ENCODE measurements at regions not wholly inside any gene's neighbourhood (a gene's known extent, or its start where the extent isn't known, plus 50 kb on each side); places are given as distances from the start of the nearest gene placed in this dataset.
A peak's percentile ranks its signal among the peaks of the same experiment; 100 is the strongest.

GRCh38 chr11:8331767-8332166 is 68.1 kb upstream of the LMO1 start:
- Histone ChIP-seq H3K36me3 (ENCODE audit: insufficient read depth, low read length) (no peaks in the 10 kb centered on the region), H3K27me3 (ENCODE audit: insufficient read depth, low read length) (no peaks in the 10 kb centered on the region), H3K9ac (ENCODE audit: low read depth, low read length) (no peak overlapping the region), H3K4me3 (ENCODE audit: low read length) (no peak overlapping the region), H3K4me1 (ENCODE audit: insufficient read depth, low read length) (peaks cover 28% of the 10 kb centered on the region), H3K27ac (ENCODE audit: low read depth, low read length) (no peak overlapping the region), H3K9me3 (ENCODE audit: insufficient read depth, low read depth, low read length) (no peaks in the 10 kb centered on the region)
- WGBS, result 83% methylated on average over 3 of the region's 3 CpGs

- no peak overlapping the region for H3K27ac ChIP-seq (ENCODE audit: low read depth, low read length)
- no peak overlapping the region for H3K9ac ChIP-seq (ENCODE audit: low read depth, low read length)
- H3K27me3 ChIP-seq (ENCODE audit: insufficient read depth, low read length), result no peaks in the 10 kb centered on the region
- peaks cover 28% of the 10 kb centered on the region for H3K4me1 ChIP-seq (ENCODE audit: insufficient read depth, low read length)
- no peaks in the 10 kb centered on the region for H3K36me3 ChIP-seq (ENCODE audit: insufficient read depth, low read length)
- no peak overlapping the region for H3K4me3 ChIP-seq (ENCODE audit: low read length)
- H3K9me3 ChIP-seq (ENCODE audit: insufficient read depth, low read depth, low read length), result no peaks in the 10 kb centered on the region
- WGBS, result 94% methylated on average over 6 of the region's 6 CpGs
These were observed 67.2 kb upstream of the LMO1 start for GRCh38 chr11:8330896-8331295.

- 72% methylated on average over 10 of the region's 10 CpGs for WGBS
- Histone ChIP-seq H3K27ac (ENCODE audit: low read depth, low read length) (no peak overlapping the region), H3K4me1 (ENCODE audit: insufficient read depth, low read length) (peaks cover 28% of the 10 kb centered on the region), H3K4me3 (ENCODE audit: low read length) (no peak overlapping the region), H3K9ac (ENCODE audit: low read depth, low read length) (no peak overlapping the region), H3K9me3 (ENCODE audit: insufficient read depth, low read depth, low read length) (no peaks in the 10 kb centered on the region), H3K27me3 (ENCODE audit: insufficient read depth, low read length) (no peaks in the 10 kb centered on the region), H3K36me3 (ENCODE audit: insufficient read depth, low read length) (no peaks in the 10 kb centered on the region)
These were observed 66.7 kb upstream of the LMO1 start for GRCh38 chr11:8330404-8330803.

GRCh38 chr11:8329847-8330361 is 66.2 kb upstream of the LMO1 start:
- no peaks in the 10 kb centered on the region for H3K36me3 ChIP-seq (ENCODE audit: insufficient read depth, low read length)
- no peaks in the 10 kb centered on the region for H3K27me3 ChIP-seq (ENCODE audit: insufficient read depth, low read length)
- no peaks in the 10 kb centered on the region for H3K9me3 ChIP-seq (ENCODE audit: insufficient read depth, low read depth, low read length)
- no peak overlapping the region for H3K9ac ChIP-seq (ENCODE audit: low read depth, low read length)
- 58% methylated on average over 17 of the region's 17 CpGs for WGBS
- no peak overlapping the region for H3K4me3 ChIP-seq (ENCODE audit: low read length)
- peaks cover 28% of the 10 kb centered on the region for H3K4me1 ChIP-seq (ENCODE audit: insufficient read depth, low read length)
- H3K27ac ChIP-seq (ENCODE audit: low read depth, low read length), result no peak overlapping the region

GRCh38 chr11:8329336-8329735 is 65.7 kb upstream of the LMO1 start:
- no peak overlapping the region for H3K27ac ChIP-seq (ENCODE audit: low read depth, low read length)
- no peak overlapping the region for H3K9ac ChIP-seq (ENCODE audit: low read depth, low read length)
- 73% methylated on average over 6 of the region's 6 CpGs for WGBS
- H3K36me3 ChIP-seq (ENCODE audit: insufficient read depth, low read length), result no peaks in the 10 kb centered on the region
- no peaks in the 10 kb centered on the region for H3K27me3 ChIP-seq (ENCODE audit: insufficient read depth, low read length)
- no peaks in the 10 kb centered on the region for H3K9me3 ChIP-seq (ENCODE audit: insufficient read depth, low read depth, low read length)
- peaks cover 28% of the 10 kb centered on the region for H3K4me1 ChIP-seq (ENCODE audit: insufficient read depth, low read length)
- peak overlapping the region; percentile 9; the same call in 1 of the 2 replicates for H3K4me3 ChIP-seq (ENCODE audit: low read length)

- Histone ChIP-seq H3K9me3 (ENCODE audit: insufficient read depth, low read depth, low read length) (no peaks in the 10 kb centered on the region), H3K27ac (ENCODE audit: low read depth, low read length) (no peak overlapping the region), H3K4me3 (ENCODE audit: low read length) (peak overlapping the region; percentile 9; the same call in 1 of the 2 replicates), H3K36me3 (ENCODE audit: insufficient read depth, low read length) (no peaks in the 10 kb centered on the region), H3K27me3 (ENCODE audit: insufficient read depth, low read length) (no peaks in the 10 kb centered on the region), H3K9ac (ENCODE audit: low read depth, low read length) (no peak overlapping the region), H3K4me1 (ENCODE audit: insufficient read depth, low read length) (peaks cover 25% of the 10 kb centered on the region)
- 11% methylated on average over 11 of the region's 11 CpGs for WGBS
These were observed 65.2 kb upstream of the LMO1 start for GRCh38 chr11:8328848-8329330.

GRCh38 chr11:8328231-8328794 is 64.6 kb upstream of the LMO1 start:
- Histone ChIP-seq H3K4me1 (ENCODE audit: insufficient read depth, low read length) (peaks cover 19% of the 10 kb centered on the region), H3K9me3 (ENCODE audit: insufficient read depth, low read depth, low read length) (no peaks in the 10 kb centered on the region), H3K4me3 (ENCODE audit: low read length) (no peak overlapping the region), H3K27me3 (ENCODE audit: insufficient read depth, low read length) (no peaks in the 10 kb centered on the region), H3K27ac (ENCODE audit: low read depth, low read length) (no peak overlapping the region), H3K36me3 (ENCODE audit: insufficient read depth, low read length) (no peaks in the 10 kb centered on the region), H3K9ac (ENCODE audit: low read depth, low read length) (no peak overlapping the region)
- WGBS, result 92% methylated on average over 5 of the region's 7 CpGs

- no peaks in the 10 kb centered on the region for H3K27me3 ChIP-seq (ENCODE audit: insufficient read depth, low read length)
- no peaks in the 10 kb centered on the region for H3K36me3 ChIP-seq (ENCODE audit: insufficient read depth, low read length)
- no peaks in the 10 kb centered on the region for H3K9me3 ChIP-seq (ENCODE audit: insufficient read depth, low read depth, low read length)
- H3K4me1 ChIP-seq (ENCODE audit: insufficient read depth, low read length), result peaks cover 17% of the 10 kb centered on the region
- no peak overlapping the region for H3K9ac ChIP-seq (ENCODE audit: low read depth, low read length)
- no peak overlapping the region for H3K4me3 ChIP-seq (ENCODE audit: low read length)
- no peak overlapping the region for H3K27ac ChIP-seq (ENCODE audit: low read depth, low read length)
- WGBS, result 55% methylated on average over 3 of the region's 3 CpGs
These were observed 64.1 kb upstream of the LMO1 start for GRCh38 chr11:8327761-8328192.

- 89% methylated on average over 3 of the region's 3 CpGs for WGBS
- no peak overlapping the region for H3K4me3 ChIP-seq (ENCODE audit: low read length)
- no peaks in the 10 kb centered on the region for H3K27me3 ChIP-seq (ENCODE audit: insufficient read depth, low read length)
- peaks cover 17% of the 10 kb centered on the region for H3K4me1 ChIP-seq (ENCODE audit: insufficient read depth, low read length)
- no peaks in the 10 kb centered on the region for H3K36me3 ChIP-seq (ENCODE audit: insufficient read depth, low read length)
- H3K9ac ChIP-seq (ENCODE audit: low read depth, low read length), result no peak overlapping the region
- H3K9me3 ChIP-seq (ENCODE audit: insufficient read depth, low read depth, low read length), result no peaks in the 10 kb centered on the region
- no peak overlapping the region for H3K27ac ChIP-seq (ENCODE audit: low read depth, low read length)
These were observed 62.7 kb upstream of the LMO1 start for GRCh38 chr11:8326337-8326736.

GRCh38 chr11:8325591-8326304 is 62.1 kb upstream of the LMO1 start:
- no peaks in the 10 kb centered on the region for H3K36me3 ChIP-seq (ENCODE audit: insufficient read depth, low read length)
- H3K4me1 ChIP-seq (ENCODE audit: insufficient read depth, low read length), result peaks cover 17% of the 10 kb centered on the region
- H3K9me3 ChIP-seq (ENCODE audit: insufficient read depth, low read depth, low read length), result no peaks in the 10 kb centered on the region
- no peak overlapping the region for H3K4me3 ChIP-seq (ENCODE audit: low read length)
- no peak overlapping the region for H3K9ac ChIP-seq (ENCODE audit: low read depth, low read length)
- no peaks in the 10 kb centered on the region for H3K27me3 ChIP-seq (ENCODE audit: insufficient read depth, low read length)
- H3K27ac ChIP-seq (ENCODE audit: low read depth, low read length), result no peak overlapping the region
- WGBS, result 74% methylated on average over 9 of the region's 9 CpGs

- Histone ChIP-seq H3K36me3 (ENCODE audit: insufficient read depth, low read length) (no peaks in the 10 kb centered on the region), H3K4me1 (ENCODE audit: insufficient read depth, low read length) (peaks cover 5% of the 10 kb centered on the region), H3K9ac (ENCODE audit: low read depth, low read length) (no peak overlapping the region), H3K27ac (ENCODE audit: low read depth, low read length) (no peak overlapping the region), H3K9me3 (ENCODE audit: insufficient read depth, low read depth, low read length) (no peaks in the 10 kb centered on the region), H3K27me3 (ENCODE audit: insufficient read depth, low read length) (no peaks in the 10 kb centered on the region), H3K4me3 (ENCODE audit: low read length) (no peak overlapping the region)
- WGBS, result 91% methylated on average over 13 of the region's 13 CpGs
These were observed 59.7 kb upstream of the LMO1 start for GRCh38 chr11:8323161-8323935.
